NCI-H446 treated with DMSO at 0.1 percent for 48 hours (cell line): ENCODE measurements at regions not wholly inside any gene's neighbourhood (a gene's known extent, or its start where the extent isn't known, plus 50 kb on each side); places are given as distances from the start of the nearest gene placed in this dataset.
A peak's percentile ranks its signal among the peaks of the same experiment; 100 is the strongest.

Experiments
- DNase-seq: peaks from one replicate; lab custom pipeline; 2025; lab: John Stamatoyannopoulos, UW

- no peak for DNase-seq
Measured at GRCh38 chr6:134708079-134708478, 241.8 kb downstream of the ALDH8A1 start.

- DNase-seq: no peak
Measured at GRCh38 chr6:134707342-134708031, 242.4 kb downstream of the ALDH8A1 start.

GRCh38 chr6:134706806-134707205 is 243.1 kb downstream of the ALDH8A1 start:
- no peak for DNase-seq

GRCh38 chr6:134706153-134706552 is 243.7 kb downstream of the ALDH8A1 start:
- no peak for DNase-seq

- no peak for DNase-seq
Measured at GRCh38 chr6:134703206-134703605, 246.7 kb downstream of the ALDH8A1 start.

- no peak for DNase-seq
Measured at GRCh38 chr6:134702279-134702678, 247.6 kb downstream of the ALDH8A1 start.

- DNase-seq: no peak
Measured at GRCh38 chr6:134701301-134701700, 248.6 kb downstream of the ALDH8A1 start.

- no peak for DNase-seq
Measured at GRCh38 chr6:134698228-134698627, 251.7 kb downstream of the ALDH8A1 start.

- no peak for DNase-seq
Measured at GRCh38 chr6:134692008-134692407, 257.9 kb downstream of the ALDH8A1 start.

GRCh38 chr6:134691180-134691579 is 258.7 kb downstream of the ALDH8A1 start:
- no peak for DNase-seq

- no peak for DNase-seq
Measured at GRCh38 chr6:134690048-134690447, 259.9 kb downstream of the ALDH8A1 start.

GRCh38 chr6:134689641-134690040 is 260.3 kb downstream of the ALDH8A1 start:
- no peak for DNase-seq

GRCh38 chr6:134689177-134689576 is 260.7 kb downstream of the ALDH8A1 start:
- no peak for DNase-seq

- DNase-seq: no peak
Measured at GRCh38 chr6:134686071-134686470, 263.8 kb downstream of the ALDH8A1 start.

- DNase-seq: no peak
Measured at GRCh38 chr6:134684423-134684795, 265.5 kb downstream of the ALDH8A1 start.

- no peak for DNase-seq
Measured at GRCh38 chr6:134683783-134684422, 266.0 kb downstream of the ALDH8A1 start.

GRCh38 chr6:134680433-134680832 is 269.5 kb downstream of the ALDH8A1 start:
- no peak for DNase-seq

GRCh38 chr6:134680021-134680420 is 269.9 kb downstream of the ALDH8A1 start:
- no peak for DNase-seq

- peak; percentile 40 for DNase-seq
Measured at GRCh38 chr6:134678436-134678889, 271.4 kb downstream of the ALDH8A1 start.

- DNase-seq: peak; percentile 16
Measured at GRCh38 chr6:134676307-134677281, 273.3 kb downstream of the ALDH8A1 start.

GRCh38 chr6:134675110-134676054 is 274.5 kb downstream of the ALDH8A1 start:
- DNase-seq: no peak
